Neuronal stem cell (in vitro differentiated cells): ENCODE measurements at regions not wholly inside any gene's neighbourhood (a gene's known extent, or its start where the extent isn't known, plus 50 kb on each side); places are given as distances from the start of the nearest gene placed in this dataset.

Experiments
- DNase-seq: peaks from one replicate; pipeline ENCODE4 v3.0.0-alpha.2; 2013; ENCODE audit warnings: low spot score
- H2AFZ ChIP-seq: one replicate; pipeline ENCODE4 v1.6.1; 2013; ENCODE audit warnings: mild to moderate bottlenecking, low read length, inconsistent platforms
- H2AK5ac ChIP-seq: 2 replicates; pipeline ENCODE4 v1.6.1; 2013; ENCODE audit warnings: low read depth, mild to moderate bottlenecking, inconsistent platforms, low read length, moderate library complexity, mixed read lengths
- H2BK120ac ChIP-seq: 2 replicates; pipeline ENCODE4 v1.6.1; 2013; ENCODE audit warnings: low read depth, mild to moderate bottlenecking, inconsistent platforms, low read length, moderate library complexity, mixed read lengths
- H2BK12ac ChIP-seq: one replicate; pipeline ENCODE4 v1.6.1; 2013; ENCODE audit warnings: low read length, inconsistent platforms
- H2BK15ac ChIP-seq: 2 replicates; pipeline ENCODE4 v1.6.1; 2013; ENCODE audit warnings: mild to moderate bottlenecking, low read length, inconsistent platforms, mixed read lengths
- H2BK5ac ChIP-seq: one replicate; pipeline ENCODE4 v1.6.1; 2013; ENCODE audit warnings: inconsistent platforms, mild to moderate bottlenecking, low read length, moderate library complexity
- H3K14ac ChIP-seq: one replicate; pipeline ENCODE4 v1.6.1; 2013; ENCODE audit warnings: low read length, inconsistent platforms
- H3K18ac ChIP-seq: 2 replicates; pipeline ENCODE4 v1.6.1; 2013; ENCODE audit warnings: low read length, inconsistent platforms
- H3K23ac ChIP-seq: 2 replicates; pipeline ENCODE4 v1.6.1; 2013; ENCODE audit warnings: low read depth, mild to moderate bottlenecking, mixed read lengths, low read length, inconsistent platforms; ENCODE audit not compliant: poor library complexity
- H3K27ac ChIP-seq: replicated peaks from 3 replicates; pipeline ENCODE4 v1.5.1; 2013; ENCODE audit warnings: low read length, inconsistent platforms
- H3K27me3 ChIP-seq, 3 experiments: 2 replicates each; pipeline ENCODE4 v1.6.1; 2013; ENCODE audit warnings: low read length in 3 of 3, mild to moderate bottlenecking in 2 of 3, inconsistent platforms in 1 of 3, low read depth in 1 of 3, mixed read lengths in 1 of 3, moderate library complexity in 1 of 3; ENCODE audit not compliant: control insufficient read depth in 3 of 3, insufficient read depth in 3 of 3
- H3K36me3 ChIP-seq, 2 donors: replicated peaks in 1 of 2; 2 replicates each; pipeline ENCODE4 v1.6.1; 2013; ENCODE audit warnings: low read length in 2 of 2; ENCODE audit not compliant: control insufficient read depth in 2 of 2, insufficient read depth in 2 of 2
- H3K4ac ChIP-seq: 2 replicates; pipeline ENCODE4 v1.6.1; 2013; ENCODE audit warnings: inconsistent platforms, mild to moderate bottlenecking, low read length, moderate library complexity
- H3K4me1 ChIP-seq, 2 donors: 1 replicate in 1 of 2; 2 replicates in 1 of 2; pipeline ENCODE4 v1.6.1; 2013; ENCODE audit warnings: low read length in 2 of 2, low read depth in 1 of 2; ENCODE audit not compliant: control insufficient read depth in 2 of 2, insufficient read depth in 1 of 2
- H3K4me2 ChIP-seq: one replicate; pipeline ENCODE4 v1.6.1; 2013; ENCODE audit warnings: mild to moderate bottlenecking, low read length, inconsistent platforms; ENCODE audit not compliant: insufficient read depth, poor library complexity, severe bottlenecking
- H3K4me3 ChIP-seq, 2 donors: 2 replicates each; pipeline ENCODE4 v1.5.1; 2013; ENCODE audit warnings: low read length in 2 of 2, mild to moderate bottlenecking in 2 of 2, inconsistent platforms in 1 of 2, moderate library complexity in 1 of 2
- H3K79me1 ChIP-seq: one replicate; pipeline ENCODE4 v1.6.1; 2013; ENCODE audit warnings: low read depth, mild to moderate bottlenecking, inconsistent platforms, low read length, moderate library complexity
- H3K9ac ChIP-seq: one replicate; pipeline ENCODE4 v1.6.1; 2013; ENCODE audit warnings: mild to moderate bottlenecking, low read depth, low read length, inconsistent platforms; ENCODE audit not compliant: poor library complexity
- H3K9me3 ChIP-seq, 2 donors: replicated peaks in 1 of 2; 2 replicates each; pipeline versions ENCODE3 to v1.6.1; 2013; ENCODE audit warnings: low read length in 2 of 2, mild to moderate bottlenecking in 2 of 2, inconsistent platforms in 1 of 2, low read depth in 1 of 2, mixed read lengths in 1 of 2, moderate library complexity in 1 of 2; ENCODE audit not compliant: control insufficient read depth in 2 of 2, insufficient read depth in 1 of 2
- H4K8ac ChIP-seq: one replicate; pipeline ENCODE4 v1.6.1; 2013; ENCODE audit warnings: low read depth, mild to moderate bottlenecking, inconsistent platforms, low read length, moderate library complexity
- H4K91ac ChIP-seq: one replicate; pipeline ENCODE4 v1.6.1; 2013; ENCODE audit warnings: low read length, low read depth, mild to moderate bottlenecking, inconsistent platforms; ENCODE audit not compliant: poor library complexity
- WGBS, 2 donors: extraction: QIAGEN DNeasy Blood & Tissue Kit; methylation state at CpG; one replicate each; pipeline ENCODE4 v1.1.7; 2013; ENCODE audit warnings: missing lambda C conversion rate in 2 of 2, mixed read lengths in 1 of 2; ENCODE audit not compliant: insufficient read length in 2 of 2, insufficient replicate concordance in 1 of 2; ENCODE audit errors: extremely low coverage in 2 of 2; 5-methylcytosine and 5-hydroxymethylcytosine counted together

DNA sequence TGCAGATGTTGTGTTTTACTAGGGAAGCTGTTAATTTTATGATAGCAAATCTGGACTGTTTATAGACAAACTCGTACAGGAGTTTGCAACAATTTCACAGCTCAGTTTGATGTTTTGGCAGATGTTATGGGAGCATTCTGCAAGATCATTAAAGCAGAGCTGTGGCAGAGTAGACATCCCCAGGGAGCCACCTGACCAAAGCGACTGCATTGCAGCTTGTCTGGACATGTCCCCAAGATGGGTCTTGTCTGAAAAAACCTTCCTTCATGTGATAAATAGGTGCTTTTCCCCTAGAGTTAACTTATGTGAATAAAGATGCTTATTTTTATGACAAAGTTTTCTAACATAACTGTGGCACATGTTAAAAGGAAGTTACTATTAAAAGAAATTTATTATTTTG is 91.2 kb upstream of the GPR141 start:
- Histone ChIP-seq H3K9ac (no peak overlapping the region), H3K4me1 (no peaks in the 10 kb centered on the region), H3K36me3 (no peaks in the 10 kb centered on the region), H3K27me3 (no peaks in the 10 kb centered on the region), H2AFZ (peak overlapping the region; percentile 11), H2BK120ac (no peak overlapping the region), H3K9me3 (peaks cover 2 to 7% of the 10 kb centered on the region in 2 donors), H2BK12ac (no peak overlapping the region), H3K4me3 (no peak overlapping the region), H4K8ac (no peak overlapping the region), H2BK15ac (no peak overlapping the region), H3K23ac (no peak overlapping the region), H4K91ac (no peak overlapping the region), H3K18ac (no peak overlapping the region), H3K4ac (no peak overlapping the region), H3K14ac (no peak overlapping the region), H2AK5ac (no peak overlapping the region), H3K79me1 (no peaks in the 10 kb centered on the region), H3K27ac (no peak overlapping the region), H3K4me2 (no peak overlapping the region), H2BK5ac (no peak overlapping the region)
- no CpG with 5 or more reads among the region's 2 CpGs for WGBS, 2 donors
- DNase-seq: no peak

DNA sequence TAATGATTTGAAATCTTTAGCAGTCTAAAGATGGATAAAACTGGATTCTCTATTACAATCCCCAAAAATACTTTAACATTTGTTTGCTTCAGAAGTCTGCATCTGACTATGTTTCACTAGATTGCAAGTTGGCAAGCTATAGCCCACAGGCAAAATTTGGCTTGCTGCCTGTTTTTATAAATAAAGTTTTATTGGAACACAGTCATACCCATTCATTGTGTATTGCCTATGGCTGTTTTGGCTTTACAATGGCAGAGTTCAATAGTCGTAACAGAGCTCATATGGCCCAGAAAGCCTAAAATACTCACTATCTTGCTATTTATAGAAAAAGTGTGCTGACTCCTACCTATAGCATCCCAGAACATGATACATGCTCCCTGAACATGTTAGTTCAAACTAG is 89.0 kb upstream of the GPR141 start:
- Histone ChIP-seq H3K36me3 (no peaks in the 10 kb centered on the region), H2BK120ac (no peak overlapping the region), H3K4me3 (no peak overlapping the region), H3K27ac (no peak overlapping the region), H3K4me1 (no peaks in the 10 kb centered on the region), H2BK5ac (no peak overlapping the region), H4K91ac (no peak overlapping the region), H3K4me2 (no peak overlapping the region), H3K18ac (no peak overlapping the region), H2BK15ac (no peak overlapping the region), H3K14ac (no peak overlapping the region), H3K9me3 (peaks cover 2 to 7% of the 10 kb centered on the region in 2 donors), H3K4ac (no peak overlapping the region), H3K27me3 (no peaks in the 10 kb centered on the region), H2AFZ (no peak overlapping the region), H4K8ac (no peak overlapping the region), H3K9ac (no peak overlapping the region), H3K79me1 (no peaks in the 10 kb centered on the region), H3K23ac (no peak overlapping the region), H2BK12ac (no peak overlapping the region), H2AK5ac (no peak overlapping the region)
- DNase-seq: no peak
- WGBS, 2 donors: no CpG with 5 or more reads among the region's 1 CpG

DNA sequence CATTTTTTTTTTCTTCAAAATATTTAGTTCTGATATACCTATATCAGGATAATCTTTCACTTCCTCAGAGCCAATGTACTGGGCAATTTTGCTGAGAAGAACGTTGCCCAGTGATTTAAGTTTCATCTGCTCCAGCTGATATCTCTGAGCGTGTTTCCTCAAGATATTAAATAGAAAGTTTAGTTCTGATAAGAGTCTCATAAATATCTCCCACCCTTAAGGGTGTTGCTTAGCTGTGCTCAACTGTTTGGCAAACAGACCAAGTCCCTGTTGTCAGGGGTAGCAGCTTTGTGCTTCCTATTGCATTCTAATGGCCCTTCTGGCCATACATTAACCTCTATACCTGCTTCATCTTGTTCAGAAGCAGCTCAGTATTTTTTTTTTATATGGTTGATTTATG is 84.7 kb upstream of the GPR141 start:
- no peak overlapping the region for H3K14ac ChIP-seq
- no peak overlapping the region for H2BK15ac ChIP-seq
- H3K4me2 ChIP-seq: no peak overlapping the region
- H3K9me3 ChIP-seq: peaks cover 0 to 1% of the 10 kb centered on the region in 2 donors
- H3K79me1 ChIP-seq: no peaks in the 10 kb centered on the region
- H2AFZ ChIP-seq: no peak overlapping the region
- no peak overlapping the region for H3K4ac ChIP-seq
- no peak overlapping the region for H4K8ac ChIP-seq
- H2BK5ac ChIP-seq: no peak overlapping the region
- H2AK5ac ChIP-seq: no peak overlapping the region
- no peaks in the 10 kb centered on the region for H3K36me3 ChIP-seq
- no peaks in the 10 kb centered on the region for H3K4me1 ChIP-seq
- H3K27ac ChIP-seq: no peak overlapping the region
- no peak overlapping the region for H3K4me3 ChIP-seq
- no peak overlapping the region for H2BK120ac ChIP-seq
- no peak overlapping the region for H2BK12ac ChIP-seq
- DNase-seq: no peak
- no peak overlapping the region for H4K91ac ChIP-seq
- H3K18ac ChIP-seq: no peak overlapping the region
- no peaks in the 10 kb centered on the region for H3K27me3 ChIP-seq
- H3K9ac ChIP-seq: no peak overlapping the region
- no CpG with 5 or more reads among the region's 2 CpGs for WGBS, 2 donors
- H3K23ac ChIP-seq: no peak overlapping the region

DNA sequence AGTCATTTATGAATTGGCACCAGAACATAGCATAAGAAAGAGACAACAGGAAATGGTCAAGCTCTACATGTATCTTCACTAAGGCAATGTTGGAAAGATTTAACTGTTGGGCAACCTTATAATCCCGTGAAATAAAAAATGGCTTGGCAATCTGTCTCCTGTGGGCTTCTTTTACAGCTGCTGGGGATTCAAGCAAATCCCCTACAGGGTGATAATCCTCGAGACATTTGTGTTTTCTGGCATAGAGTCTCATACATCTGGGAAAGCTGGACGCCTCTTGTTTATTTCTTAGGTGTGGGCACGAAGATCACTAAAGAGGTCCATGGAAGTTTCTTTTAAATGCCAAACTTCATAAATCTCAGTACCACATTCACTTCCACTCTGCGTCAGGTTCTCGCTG is 82.2 kb upstream of the GPR141 start:
- Histone ChIP-seq H3K36me3 (no peaks in the 10 kb centered on the region), H3K14ac (no peak overlapping the region), H3K4me3 (no peak overlapping the region), H3K23ac (no peak overlapping the region), H2BK15ac (no peak overlapping the region), H3K27me3 (no peaks in the 10 kb centered on the region), H2BK5ac (no peak overlapping the region), H4K8ac (no peak overlapping the region), H3K4me1 (no peaks in the 10 kb centered on the region), H2AFZ (no peak overlapping the region), H3K9ac (no peak overlapping the region), H3K18ac (no peak overlapping the region), H2BK12ac (no peak overlapping the region), H2BK120ac (no peak overlapping the region), H3K4ac (no peak overlapping the region), H3K4me2 (no peak overlapping the region), H3K27ac (no peak overlapping the region), H3K79me1 (no peaks in the 10 kb centered on the region), H4K91ac (no peak overlapping the region), H3K9me3 (no peaks in the 10 kb centered on the region), H2AK5ac (no peak overlapping the region)
- no CpG with 5 or more reads among the region's 6 CpGs for WGBS, 2 donors
- no peak for DNase-seq
